ENCODE measurements at regions not wholly inside any gene's neighbourhood (a gene's known extent, or its start where the extent isn't known, plus 50 kb on each side); places are given as distances from the start of the nearest gene placed in this dataset.

- Mint-ChIP-seq H3K4me3 (no peak overlapping the region), H3K27ac (peak overlapping the region; percentile 9), H3K4me1 (peaks cover 3% of the 10 kb centered on the region), H3K36me3 (no peaks in the 10 kb centered on the region), H3K27me3 (no peaks in the 10 kb centered on the region), H3K9me3 (no peaks in the 10 kb centered on the region)
- DNase-seq (ENCODE audit: low spot score in 2 of 2) (no peak), ATAC-seq (ENCODE audit: low read depth) (no peak)
Observed at GRCh38 chr11:95503047-95503446, 272.0 kb upstream of the SESN3 start.

GRCh38 chr11:95502522-95502921, 271.5 kb upstream of the SESN3 start:
- Mint-ChIP-seq H3K36me3 (no peaks in the 10 kb centered on the region), H3K4me1 (peaks cover 3% of the 10 kb centered on the region), H3K9me3 (no peaks in the 10 kb centered on the region), H3K4me3 (no peak overlapping the region), H3K27ac (no peak overlapping the region), H3K27me3 (no peaks in the 10 kb centered on the region)
- DNase-seq (ENCODE audit: low spot score in 2 of 2) (no peak), ATAC-seq (ENCODE audit: low read depth) (no peak)

GRCh38 chr11:95501761-95502266, 270.8 kb upstream of the SESN3 start:
- ATAC-seq (ENCODE audit: low read depth): no peak

DNA sequence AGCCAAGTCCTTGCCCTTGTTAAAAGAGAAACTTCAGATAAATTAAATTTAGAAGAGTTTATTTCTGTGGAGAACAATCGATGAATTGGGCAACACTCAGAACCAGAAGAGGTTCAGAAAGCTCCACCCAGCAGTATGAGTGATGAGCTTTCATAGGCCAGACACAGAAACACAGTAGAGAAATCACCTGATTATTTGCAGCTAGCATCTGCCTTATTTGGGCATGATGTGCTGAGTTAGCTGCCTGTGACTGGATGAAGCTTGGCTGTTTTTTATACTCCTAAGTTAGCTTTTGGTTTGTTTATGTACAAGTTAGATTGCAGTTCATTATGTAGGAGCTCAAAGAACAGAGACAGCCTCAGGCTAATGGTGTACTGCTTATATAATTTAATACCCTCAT, 269.5 kb upstream of the SESN3 start:
- DNase-seq (ENCODE audit: low spot score in 2 of 2): no peak
- H3K27ac Mint-ChIP-seq: no peak overlapping the region
- ATAC-seq (ENCODE audit: low read depth): no peak
- no peak overlapping the region for H3K4me3 Mint-ChIP-seq
- no peaks in the 10 kb centered on the region for H3K36me3 Mint-ChIP-seq
- no peaks in the 10 kb centered on the region for H3K9me3 Mint-ChIP-seq
- no peaks in the 10 kb centered on the region for H3K27me3 Mint-ChIP-seq
- no peaks in the 10 kb centered on the region for H3K4me1 Mint-ChIP-seq

More at GRCh38 chr11:95501761-95502266, 270.8 kb upstream of the SESN3 start:
- Mint-ChIP-seq H3K4me3 (no peak overlapping the region), H3K27ac (no peak overlapping the region), H3K36me3 (no peaks in the 10 kb centered on the region), H3K4me1 (peaks cover 3% of the 10 kb centered on the region), H3K9me3 (no peaks in the 10 kb centered on the region), H3K27me3 (no peaks in the 10 kb centered on the region)
- DNase-seq (ENCODE audit: low spot score in 2 of 2): no peak

DNA sequence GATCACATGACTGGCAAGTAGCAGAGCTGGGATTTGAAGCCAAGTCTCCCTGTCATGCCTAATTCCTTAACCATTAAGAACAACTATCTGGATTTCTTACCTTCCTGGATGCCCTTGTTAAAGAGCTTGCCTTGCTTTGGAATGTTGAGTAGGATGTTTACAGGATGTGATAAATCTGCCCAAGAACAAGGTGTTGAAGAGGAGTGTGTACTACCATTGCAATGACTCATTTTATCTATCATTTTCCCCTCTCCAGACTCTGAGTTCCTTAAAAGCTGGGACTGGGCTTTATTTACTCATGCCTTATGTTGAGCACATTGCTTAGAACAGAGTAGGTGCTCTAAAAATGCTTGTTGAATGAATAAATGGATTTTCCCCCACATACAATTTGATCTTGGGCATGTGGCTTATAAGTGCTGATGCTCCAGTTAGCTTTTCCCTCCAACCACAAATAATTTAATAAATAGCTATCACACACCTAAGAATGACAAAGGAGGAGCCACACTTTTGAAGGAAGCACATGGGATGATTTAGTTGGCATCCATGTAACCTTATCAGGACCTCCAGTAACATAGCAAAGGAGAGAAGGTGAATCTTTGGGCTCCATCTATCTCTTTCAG, 268.6 kb upstream of the SESN3 start:
- Mint-ChIP-seq H3K4me1 (no peaks in the 10 kb centered on the region), H3K9me3 (no peaks in the 10 kb centered on the region), H3K4me3 (no peak overlapping the region), H3K27me3 (no peaks in the 10 kb centered on the region), H3K36me3 (peaks cover 4% of the 10 kb centered on the region), H3K27ac (no peak overlapping the region)
- DNase-seq (ENCODE audit: low spot score in 2 of 2): no peak
- no peak for ATAC-seq (ENCODE audit: low read depth)

DNA sequence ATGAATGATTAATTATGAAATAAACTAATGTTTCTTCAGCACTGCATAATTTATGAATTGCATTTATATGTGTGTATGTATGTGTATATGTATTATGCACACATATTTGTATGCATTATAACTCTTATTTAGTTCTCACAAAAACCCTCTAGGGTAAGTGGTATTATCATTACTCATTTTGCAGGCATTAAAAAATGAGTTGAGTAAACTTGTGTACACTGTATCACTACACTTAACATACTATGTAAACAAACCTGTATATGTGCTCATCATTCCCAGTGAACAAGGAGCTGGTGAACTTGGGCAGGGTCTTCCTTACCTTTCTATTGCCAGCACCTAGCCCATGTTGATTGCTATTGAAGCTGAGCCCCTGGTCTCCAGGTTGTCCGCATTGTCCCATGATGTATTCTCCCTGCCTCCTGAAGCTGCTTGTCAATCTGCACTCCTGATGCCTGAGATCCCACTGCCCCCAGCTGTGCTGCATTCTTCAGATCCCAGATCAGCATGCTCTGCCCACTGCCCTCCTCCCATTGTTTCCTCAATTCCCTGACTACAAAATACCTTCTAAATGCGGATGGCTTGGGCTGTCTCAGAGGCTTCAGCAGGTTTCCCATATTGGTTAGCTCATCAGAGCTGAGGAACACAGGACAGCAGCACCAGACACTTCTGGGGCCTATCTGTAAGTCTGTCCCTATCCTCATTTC, 267.9 kb upstream of the SESN3 start:
- Mint-ChIP-seq H3K4me1 (no peaks in the 10 kb centered on the region), H3K36me3 (peaks cover 6% of the 10 kb centered on the region), H3K27ac (no peak overlapping the region), H3K27me3 (no peaks in the 10 kb centered on the region), H3K9me3 (peaks cover 3% of the 10 kb centered on the region), H3K4me3 (no peak overlapping the region)
- ATAC-seq (ENCODE audit: low read depth) (no peak), DNase-seq (ENCODE audit: low spot score in 2 of 2) (no peak)

GRCh38 chr11:95496901-95497300, 265.9 kb upstream of the SESN3 start:
- no peak for ATAC-seq (ENCODE audit: low read depth)
- Mint-ChIP-seq H3K27me3 (no peaks in the 10 kb centered on the region), H3K36me3 (peaks cover 6% of the 10 kb centered on the region), H3K4me3 (no peak overlapping the region), H3K27ac (no peak overlapping the region), H3K4me1 (no peaks in the 10 kb centered on the region), H3K9me3 (peaks cover 3% of the 10 kb centered on the region)
- no peak for DNase-seq (ENCODE audit: low spot score in 2 of 2)

GRCh38 chr11:95495706-95496105, 264.7 kb upstream of the SESN3 start:
- ATAC-seq (ENCODE audit: low read depth): no peak
- H3K27me3 Mint-ChIP-seq: no peaks in the 10 kb centered on the region
- no peak for DNase-seq (ENCODE audit: low spot score in 2 of 2)
- H3K27ac Mint-ChIP-seq: no peak overlapping the region
- peaks cover 6% of the 10 kb centered on the region for H3K36me3 Mint-ChIP-seq
- H3K9me3 Mint-ChIP-seq: peaks cover 4% of the 10 kb centered on the region
- H3K4me3 Mint-ChIP-seq: no peak overlapping the region
- no peaks in the 10 kb centered on the region for H3K4me1 Mint-ChIP-seq

DNA sequence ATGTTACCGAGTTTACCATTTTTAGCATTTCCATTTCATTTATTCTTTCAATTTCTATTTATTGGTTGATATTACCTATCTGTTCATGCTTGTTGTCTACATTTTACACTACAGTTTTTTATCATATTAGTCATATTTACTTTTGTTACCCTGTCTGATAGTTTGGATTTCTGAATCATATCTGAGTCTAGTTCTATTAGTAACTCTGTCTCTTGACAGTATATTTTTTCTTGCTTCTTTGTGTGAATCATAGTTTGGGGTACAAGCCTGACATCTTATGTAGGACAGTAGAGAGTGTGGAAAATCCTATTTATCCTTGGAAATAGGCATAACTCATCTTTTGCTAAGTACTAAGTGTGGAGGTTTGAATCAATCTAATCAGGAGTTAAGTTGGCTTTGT, 263.9 kb upstream of the SESN3 start:
- Mint-ChIP-seq H3K27me3 (no peaks in the 10 kb centered on the region), H3K36me3 (peaks cover 8% of the 10 kb centered on the region), H3K4me1 (no peaks in the 10 kb centered on the region), H3K9me3 (peaks cover 6% of the 10 kb centered on the region), H3K4me3 (no peak overlapping the region), H3K27ac (no peak overlapping the region)
- DNase-seq (ENCODE audit: low spot score in 2 of 2): no peak
- ATAC-seq (ENCODE audit: low read depth): no peak

- Mint-ChIP-seq H3K27me3 (no peaks in the 10 kb centered on the region), H3K27ac (no peak overlapping the region)
Observed at GRCh38 chr11:95494167-95494566, 263.2 kb upstream of the SESN3 start.

DNA sequence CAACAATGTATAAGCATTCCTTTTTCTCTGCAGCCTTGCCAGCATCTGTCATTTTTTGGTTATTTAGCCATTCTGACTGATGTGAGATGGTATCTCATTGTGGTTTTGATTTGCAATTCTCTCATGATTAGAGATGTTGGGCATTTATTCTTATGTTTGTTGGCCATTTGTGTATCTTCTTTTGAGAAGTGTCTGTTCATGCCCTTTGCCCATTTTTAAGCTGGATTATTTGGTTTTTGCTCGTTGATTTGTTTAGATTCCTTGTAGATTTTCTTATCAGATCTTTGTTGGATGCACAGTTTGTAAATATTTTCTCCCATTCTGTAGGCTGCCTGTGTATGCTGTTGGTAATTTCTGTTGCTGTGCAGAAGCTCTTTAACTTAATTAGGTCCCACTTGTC, 259.6 kb upstream of the SESN3 start:
- Mint-ChIP-seq H3K27me3 (no peaks in the 10 kb centered on the region), H3K36me3 (peaks cover 8% of the 10 kb centered on the region), H3K4me1 (peaks cover 8% of the 10 kb centered on the region), H3K9me3 (peaks cover 6% of the 10 kb centered on the region), H3K27ac (no peak overlapping the region), H3K4me3 (no peak overlapping the region)
- no peak for ATAC-seq (ENCODE audit: low read depth)
- no peak for DNase-seq (ENCODE audit: low spot score in 2 of 2)

More at GRCh38 chr11:95494167-95494566, 263.2 kb upstream of the SESN3 start:
- peaks cover 8% of the 10 kb centered on the region for H3K36me3 Mint-ChIP-seq
- peaks cover 6% of the 10 kb centered on the region for H3K9me3 Mint-ChIP-seq
- no peak for ATAC-seq (ENCODE audit: low read depth)
- H3K4me3 Mint-ChIP-seq: no peak overlapping the region
- H3K4me1 Mint-ChIP-seq: no peaks in the 10 kb centered on the region
- no peak for DNase-seq (ENCODE audit: low spot score in 2 of 2)

DNA sequence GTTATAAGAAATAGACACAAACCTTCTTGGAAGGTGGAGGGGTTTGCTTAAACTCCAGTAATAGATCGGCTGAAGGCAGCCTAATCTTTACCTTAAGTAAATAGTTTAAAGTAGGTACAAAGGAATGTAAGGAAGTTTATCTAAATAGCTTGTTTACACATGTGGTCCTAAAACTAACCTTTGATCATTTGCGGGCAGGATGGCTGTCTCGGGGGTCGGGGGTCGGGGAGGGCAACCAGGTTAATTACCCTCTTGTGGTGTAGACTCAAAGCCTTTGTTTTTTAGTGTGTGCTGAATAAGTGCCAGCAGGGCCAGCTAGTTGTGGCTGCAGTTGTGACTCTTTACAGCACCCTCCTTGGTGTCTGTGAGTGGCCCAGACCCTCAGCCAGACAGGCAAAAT, 256.9 kb upstream of the SESN3 start:
- DNase-seq (ENCODE audit: low spot score in 2 of 2) (no peak), ATAC-seq (ENCODE audit: low read depth) (no peak)
- Mint-ChIP-seq H3K36me3 (peaks cover 2% of the 10 kb centered on the region), H3K4me3 (no peak overlapping the region), H3K27me3 (no peaks in the 10 kb centered on the region), H3K27ac (no peak overlapping the region), H3K9me3 (peaks cover 3% of the 10 kb centered on the region), H3K4me1 (peaks cover 8% of the 10 kb centered on the region)

DNA sequence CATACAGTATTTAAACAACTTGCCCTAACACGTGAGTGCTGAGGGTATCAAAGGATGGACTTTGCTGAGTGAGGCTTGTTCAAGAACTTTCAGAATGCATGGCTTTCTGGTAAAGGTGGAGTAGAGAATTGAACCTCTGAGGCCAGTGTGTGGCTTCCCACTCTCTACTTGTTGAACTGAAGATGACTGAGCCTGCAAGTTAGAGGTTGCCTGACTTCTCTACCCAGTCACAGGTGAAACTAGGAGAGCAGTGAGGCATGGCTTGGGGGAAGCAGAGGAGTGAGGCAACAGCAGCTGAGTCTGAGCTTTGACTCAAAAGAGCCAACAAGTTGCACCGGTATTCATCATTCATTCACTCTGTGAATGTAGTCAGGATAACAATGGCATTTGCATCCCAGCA, 256.4 kb upstream of the SESN3 start:
- Mint-ChIP-seq H3K4me3 (no peak overlapping the region), H3K36me3 (peaks cover 2% of the 10 kb centered on the region), H3K4me1 (peaks cover 8% of the 10 kb centered on the region), H3K27ac (peak overlapping the region; percentile 83), H3K9me3 (peaks cover 3% of the 10 kb centered on the region), H3K27me3 (no peaks in the 10 kb centered on the region)
- DNase-seq (ENCODE audit: low spot score in 2 of 2) (peak; percentile 27 to 47), ATAC-seq (ENCODE audit: low read depth) (peak; percentile 100)

- H3K27ac Mint-ChIP-seq: peak overlapping the region; percentile 83
- peaks cover 8% of the 10 kb centered on the region for H3K4me1 Mint-ChIP-seq
- peaks cover 2% of the 10 kb centered on the region for H3K36me3 Mint-ChIP-seq
- no peaks in the 10 kb centered on the region for H3K27me3 Mint-ChIP-seq
- no peak for DNase-seq (ENCODE audit: low spot score in 2 of 2)
- ATAC-seq (ENCODE audit: low read depth): no peak
- no peak overlapping the region for H3K4me3 Mint-ChIP-seq
- H3K9me3 Mint-ChIP-seq: peaks cover 3% of the 10 kb centered on the region
Observed at GRCh38 chr11:95486979-95487378, 256.0 kb upstream of the SESN3 start.

- Mint-ChIP-seq H3K4me1 (peaks cover 8% of the 10 kb centered on the region), H3K9me3 (peaks cover 3% of the 10 kb centered on the region), H3K27ac (no peak overlapping the region), H3K36me3 (peaks cover 2% of the 10 kb centered on the region), H3K27me3 (no peaks in the 10 kb centered on the region), H3K4me3 (no peak overlapping the region)
- DNase-seq (ENCODE audit: low spot score in 2 of 2) (no peak), ATAC-seq (ENCODE audit: low read depth) (no peak)
Observed at GRCh38 chr11:95486466-95486865, 255.5 kb upstream of the SESN3 start.
